AG04449 (cell line): ENCODE measurements at regions not wholly inside any gene's neighbourhood (a gene's known extent, or its start where the extent isn't known, plus 50 kb on each side); places are given as distances from the start of the nearest gene placed in this dataset.

Experiments
- CTCF ChIA-PET: fragments of 350-600 bp; formaldehyde crosslinking; extraction: SDS; loops from one replicate; lab custom pipeline; 2021; ENCODE audit warnings: antibody characterized with exemption; lab: Yijun Ruan, JAX
- POLR2A ChIA-PET: fragments of 400-600, 350-600 bp; formaldehyde crosslinking; extraction: SDS; loops from one replicate; lab custom pipeline; 2020; ENCODE audit warnings: antibody characterized with exemption, inconsistent platforms; lab: Yijun Ruan, JAX
- DNase-seq: peaks from one replicate; pipeline ENCODE4 v3.0.0-alpha.2; 2010; ENCODE audit warnings: low read depth, low spot score
- H3K4me3 ChIP-seq: 2 replicates; pipeline ENCODE4 v1.5.1; 2011; ENCODE audit warnings: low read depth, mild to moderate bottlenecking, control low read depth, low read length
- CTCF ChIP-seq: IDR thresholded peaks from one replicate; pipeline ENCODE4 v1.5.1; 2011; ENCODE audit warnings: mild to moderate bottlenecking, moderate library complexity, low read length, control low read depth, inconsistent platforms; ENCODE audit not compliant: insufficient read depth; ENCODE audit errors: missing control alignments

- ChIA-PET CTCF (interaction anchor here (2.1 kb wide), 1 partner anchor 11 kb away, joined by 6 read pairs; no protein-coding TSS in a partner anchor), POLR2A (no interaction called here)
- no peak for DNase-seq
- no peak for TF ChIP-seq CTCF
- H3K4me3 ChIP-seq: no peak overlapping the region
These were observed 130.6 kb upstream of the ADRA1B start for GRCh38 chr5:159785656-159786055.

GRCh38 chr5:159786201-159786600 lies 130.1 kb upstream of the ADRA1B start:
- no peak for TF ChIP-seq CTCF
- no peak overlapping the region for H3K4me3 ChIP-seq
- ChIA-PET POLR2A (no interaction called here), CTCF (interaction anchor here (2.1 kb wide), 1 partner anchor 12 kb away, joined by 6 read pairs; no protein-coding TSS in a partner anchor)
- DNase-seq: no peak

GRCh38 chr5:159786901-159787691 lies 129.2 kb upstream of the ADRA1B start:
- ChIA-PET POLR2A (interaction anchor here (0.6 to 0.8 kb wide), 2 partner anchors 8 to 237 kb away, joined by 4 to 5 read pairs; no protein-coding TSS in a partner anchor), CTCF (interaction anchor here (1.3 kb wide), 1 partner anchor 17 kb away, joined by 3 read pairs; no protein-coding TSS in a partner anchor)
- H3K4me3 ChIP-seq: no peak overlapping the region
- DNase-seq: no peak
- no peak for TF ChIP-seq CTCF

- ChIA-PET CTCF (interaction anchor here (1.3 kb wide), 1 partner anchor 16 kb away, joined by 3 read pairs; no protein-coding TSS in a partner anchor), POLR2A (interaction anchor here (0.8 kb wide), 1 partner anchor 9 kb away, joined by 4 read pairs; no protein-coding TSS in a partner anchor)
- TF ChIP-seq CTCF: no peak
- no peak overlapping the region for H3K4me3 ChIP-seq
- no peak for DNase-seq
These were observed 128.4 kb upstream of the ADRA1B start for GRCh38 chr5:159787837-159788236.

- DNase-seq: no peak
These were observed 127.4 kb upstream of the ADRA1B start for GRCh38 chr5:159788835-159789331.

More at GRCh38 chr5:159788835-159789331, 127.4 kb upstream of the ADRA1B start:
- no peak for TF ChIP-seq CTCF
- H3K4me3 ChIP-seq: no peak overlapping the region
- CTCF ChIA-PET: interaction anchor here (1.3 kb wide), 1 partner anchor 15 kb away, joined by 3 read pairs; no protein-coding TSS in a partner anchor
- POLR2A ChIA-PET: no interaction called here
